Activated CD8-positive, alpha-beta memory T cell treated with anti-CD3 and anti-CD28 coated beads, Interleukin-2, amount 50 U/mL, for 1 hour (primary cell): ENCODE measurements at regions not wholly inside any gene's neighbourhood (a gene's known extent, or its start where the extent isn't known, plus 50 kb on each side); places are given as distances from the start of the nearest gene placed in this dataset.
"Not testable (repeated sequence)": the region's sequence is repeated elsewhere in the genome, so short reads cannot be mapped to it uniquely, and the experiment has no call there.

Experiments
- DNase-seq: peaks from one replicate; pipeline ENCODE4 v3.0.0-alpha.2; 2020; ENCODE audit errors: extremely low read depth

GRCh38 chr3:110470310-110470709 is 601.3 kb upstream of the NECTIN3 start:
- DNase-seq = no peak

GRCh38 chr3:110473405-110473804 is 598.2 kb upstream of the NECTIN3 start:
- no peak for DNase-seq

DNA sequence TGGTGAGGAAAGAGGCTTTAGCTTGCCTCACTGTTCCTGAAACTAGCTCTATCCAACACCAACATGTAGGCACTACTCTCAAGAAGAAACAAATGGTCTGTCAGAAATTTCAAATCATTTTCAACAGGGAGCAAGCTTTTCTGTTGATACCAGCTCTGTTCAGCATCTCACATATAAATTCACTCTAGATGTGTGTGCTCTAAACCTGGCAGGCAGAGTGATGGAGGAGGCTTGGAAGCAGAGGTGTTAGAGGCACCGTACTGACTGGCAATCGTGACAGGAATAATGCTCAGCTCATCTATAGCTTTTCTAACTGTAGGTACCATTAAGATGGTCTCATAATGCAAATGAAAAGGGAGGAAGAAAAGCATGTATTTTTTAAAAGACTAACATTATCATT is 597.2 kb upstream of the NECTIN3 start:
- DNase-seq = no peak

- DNase-seq = no peak
Observed at GRCh38 chr3:110478377-110479054, 593.1 kb upstream of the NECTIN3 start.

- DNase-seq = no peak
Observed at GRCh38 chr3:110479731-110480130, 591.9 kb upstream of the NECTIN3 start.

GRCh38 chr3:110485389-110485788 is 586.2 kb upstream of the NECTIN3 start:
- no peak for DNase-seq

GRCh38 chr3:110487840-110488239 is 583.8 kb upstream of the NECTIN3 start:
- DNase-seq = no peak

DNA sequence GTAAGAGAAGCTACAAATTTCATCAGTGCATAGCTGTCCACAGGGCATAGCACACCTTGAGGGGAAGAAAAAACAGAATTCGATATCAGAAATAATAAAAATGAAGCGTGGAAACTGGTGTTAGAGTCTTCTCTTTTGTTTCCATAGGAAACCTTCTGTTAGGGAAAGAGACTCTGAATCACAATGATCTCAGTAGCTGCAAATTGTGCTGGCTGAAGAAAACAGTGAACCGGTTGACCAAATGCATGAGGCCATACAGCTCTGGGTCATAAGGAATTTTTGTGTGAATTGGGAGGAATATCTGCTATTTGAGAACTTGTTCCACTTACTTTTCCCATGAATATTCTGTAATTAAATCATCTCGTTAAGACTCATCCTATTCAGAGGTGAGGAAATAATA is 580.2 kb upstream of the NECTIN3 start:
- DNase-seq = no peak

- no peak for DNase-seq
Observed at GRCh38 chr3:110492876-110493275, 578.7 kb upstream of the NECTIN3 start.

GRCh38 chr3:110493438-110494092 is 578.1 kb upstream of the NECTIN3 start:
- DNase-seq = no peak

GRCh38 chr3:110494093-110494490 is 577.5 kb upstream of the NECTIN3 start:
- DNase-seq = no peak

GRCh38 chr3:110494728-110495127 is 576.9 kb upstream of the NECTIN3 start:
- DNase-seq = no peak

- no peak for DNase-seq
Observed at GRCh38 chr3:110495201-110495927, 576.3 kb upstream of the NECTIN3 start.

DNA sequence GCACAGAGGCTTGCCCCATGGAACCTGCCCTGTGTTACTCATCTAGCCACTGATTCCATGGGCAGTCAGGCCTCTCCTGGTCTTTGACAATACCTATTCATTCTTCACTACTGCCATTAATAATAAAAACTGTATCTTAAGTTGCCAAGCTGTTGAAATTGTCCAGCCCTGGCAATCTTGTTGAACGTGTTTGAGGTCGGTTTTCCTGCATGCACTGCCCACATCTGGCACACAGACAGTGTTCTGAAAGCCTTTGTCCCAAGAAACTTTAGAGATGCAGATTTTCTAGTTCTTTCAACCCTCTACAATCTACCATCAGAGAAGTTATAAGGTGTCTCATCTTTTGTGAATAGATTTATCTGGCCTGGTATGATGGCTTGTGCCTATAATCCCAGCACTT is 567.2 kb upstream of the NECTIN3 start:
- DNase-seq = no peak

DNA sequence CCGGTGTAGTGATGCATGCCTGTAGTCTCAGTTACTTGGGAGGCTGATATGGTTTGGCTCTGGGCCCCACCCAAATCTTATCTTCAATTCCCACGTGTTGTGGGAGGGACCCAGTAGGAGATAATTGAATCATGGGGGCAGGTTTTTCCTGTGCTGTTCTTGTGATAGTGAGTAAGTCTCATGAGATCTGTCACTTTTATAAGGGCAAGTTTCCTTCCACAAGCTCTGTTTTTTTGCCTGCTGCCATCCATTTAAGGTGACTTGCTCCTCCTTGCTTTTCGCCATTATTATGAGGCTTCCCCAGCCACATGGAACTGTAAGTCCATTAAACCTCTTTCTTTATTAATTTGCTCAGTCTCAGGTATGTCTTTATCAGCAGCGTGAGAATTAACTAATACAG is 566.7 kb upstream of the NECTIN3 start:
- no peak for DNase-seq

- no peak for DNase-seq
Observed at GRCh38 chr3:110506890-110507289, 564.7 kb upstream of the NECTIN3 start.

DNA sequence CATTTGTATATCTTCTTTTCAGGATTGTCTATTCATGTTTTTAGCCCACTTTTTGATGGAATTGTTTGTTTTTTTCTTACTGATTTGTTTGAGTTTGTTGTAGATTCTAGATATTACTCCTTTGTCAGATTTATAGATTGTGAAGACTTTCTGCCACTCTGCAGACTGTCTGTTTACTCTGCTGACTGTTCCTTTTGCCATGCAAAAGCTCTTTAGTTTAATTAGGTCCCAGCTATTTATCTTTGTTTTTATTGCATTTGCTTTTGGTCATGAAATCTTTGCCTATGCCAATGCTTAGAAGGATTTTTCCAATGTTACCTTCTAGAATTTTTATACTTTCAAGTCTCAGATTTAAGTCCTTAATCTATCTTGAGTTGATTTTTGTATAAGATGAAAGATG is 564.0 kb upstream of the NECTIN3 start:
- not testable (repeated sequence) for DNase-seq

DNA sequence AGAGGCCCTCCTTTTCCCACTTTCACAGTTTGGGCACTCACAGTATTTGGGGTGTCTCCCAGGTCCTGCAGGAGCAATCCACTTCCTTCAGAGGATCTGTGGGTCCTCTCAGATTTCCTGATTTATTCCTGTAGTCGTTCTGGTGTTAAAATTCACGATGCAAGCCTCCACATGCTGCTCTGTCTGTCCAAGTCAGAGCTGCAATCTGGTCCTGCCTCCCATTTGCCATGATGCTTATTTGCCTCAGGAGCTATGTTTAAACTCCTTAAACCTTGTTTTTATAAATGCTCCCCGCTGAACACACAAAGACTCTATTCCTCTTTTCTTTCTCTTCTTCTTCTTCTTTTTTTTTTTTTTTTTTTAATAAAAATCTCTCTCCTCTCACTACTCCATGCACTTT is 558.7 kb upstream of the NECTIN3 start:
- no peak for DNase-seq

GRCh38 chr3:110518031-110518430 is 553.6 kb upstream of the NECTIN3 start:
- DNase-seq = no peak

DNA sequence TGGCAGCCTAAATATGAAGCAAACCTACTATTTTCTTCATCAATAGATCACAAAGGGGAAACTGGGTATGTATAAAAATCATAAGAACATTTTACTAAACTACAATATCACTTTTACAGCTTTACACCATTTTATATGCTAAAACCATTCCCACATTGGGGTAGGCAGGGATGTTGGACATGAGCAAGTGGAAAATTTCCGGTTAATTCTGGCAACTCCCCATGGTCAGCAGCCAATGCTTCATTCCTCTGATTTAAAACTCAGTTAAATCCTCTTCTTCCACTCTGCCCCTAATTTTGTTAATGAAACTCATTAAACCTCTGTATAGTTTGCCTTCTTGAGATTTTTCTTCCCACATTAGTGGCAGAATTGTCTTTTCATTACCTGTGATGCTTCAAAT is 552.5 kb upstream of the NECTIN3 start:
- no peak for DNase-seq

GRCh38 chr3:110521019-110521418 is 550.6 kb upstream of the NECTIN3 start:
- DNase-seq = no peak

DNA sequence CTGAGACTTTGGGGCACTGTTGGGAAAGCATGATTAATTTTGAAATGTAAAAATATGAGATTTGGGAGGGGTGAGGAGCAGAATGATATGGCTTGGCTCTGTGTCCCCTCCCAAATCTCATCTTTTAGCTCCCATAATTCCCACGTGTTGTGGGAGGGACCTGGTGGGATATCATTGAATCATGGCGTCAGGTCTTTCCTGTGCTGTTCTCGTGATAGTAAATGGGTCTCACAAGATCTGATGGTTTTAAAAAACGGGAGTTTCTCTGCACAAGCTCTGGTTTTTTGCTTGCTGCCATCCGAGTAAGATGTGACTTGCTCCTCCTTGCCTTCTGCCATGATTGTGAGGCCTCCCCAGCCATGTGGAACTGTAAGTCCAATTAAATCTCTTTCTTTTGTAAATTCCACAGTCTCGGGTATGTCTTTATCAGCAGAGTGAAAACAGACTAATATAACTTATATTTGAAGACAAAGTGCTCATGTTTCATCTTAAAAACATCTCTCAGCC is 546.0 kb upstream of the NECTIN3 start:
- not testable (repeated sequence) for DNase-seq
